Colonic mucosa (tissue), 4 donors: ENCODE measurements at regions not wholly inside any gene's neighbourhood (a gene's known extent, or its start where the extent isn't known, plus 50 kb on each side); places are given as distances from the start of the nearest gene placed in this dataset.

Experiments
- DNase-seq: peaks from one replicate; pipeline ENCODE4 v3.0.0-alpha.2; 2020
- H3K27ac ChIP-seq: fragments of 200-600 bp; one replicate; pipeline ENCODE4 v1.8.0; 2021
- H3K27me3 ChIP-seq: fragments of 200-600 bp; one replicate; pipeline ENCODE4 v1.8.0; 2021
- H3K36me3 ChIP-seq: fragments of 200-600 bp; one replicate; pipeline ENCODE4 v1.8.0; 2021
- H3K4me1 ChIP-seq: fragments of 200-600 bp; one replicate; pipeline ENCODE4 v1.8.0; 2021; ENCODE audit warnings: mild to moderate bottlenecking
- H3K4me3 ChIP-seq: fragments of 200-600 bp; one replicate; pipeline ENCODE4 v1.8.0; 2021
- H3K9ac ChIP-seq, 2 donors: one replicate each; pipeline ENCODE4 v1.7.0; 2013; ENCODE audit warnings: control low read depth in 2 of 2, low read depth in 2 of 2, low read length in 2 of 2
- H3K9me3 ChIP-seq: fragments of 200-600 bp; one replicate; pipeline ENCODE4 v1.8.0; 2021
- intact Hi-C: fragments of 100-400 bp; cut with DNase I; formaldehyde crosslinking; loops from one replicate; pipeline ENCODE4 v1.14.1; 2022
- TF ChIP-seq, protein P1 (sequence below): fragments of 200-600 bp; IDR thresholded peaks from one replicate; pipeline ENCODE4 v1.8.0; 2022; ENCODE audit warnings: antibody characterized with exemption, mild to moderate bottlenecking
- donor health status: healthy.
- donor health status: DM: no; HTN: no; CAD: no.
- donor health status: DM: no; HTN: no; CAD: no.

GRCh38 chr6:9272671-9273070 lies 837.3 kb upstream of the SLC35B3 start:
- Histone ChIP-seq H3K4me1 (no peaks in the 10 kb centered on the region), H3K36me3 (no peaks in the 10 kb centered on the region), H3K27ac (no peak overlapping the region), H3K27me3 (no peaks in the 10 kb centered on the region), H3K4me3 (no peak overlapping the region), H3K9ac (no peak overlapping the region), H3K9me3 (no peaks in the 10 kb centered on the region)
- DNase-seq: no peak
- TF ChIP-seq, protein P1, sequence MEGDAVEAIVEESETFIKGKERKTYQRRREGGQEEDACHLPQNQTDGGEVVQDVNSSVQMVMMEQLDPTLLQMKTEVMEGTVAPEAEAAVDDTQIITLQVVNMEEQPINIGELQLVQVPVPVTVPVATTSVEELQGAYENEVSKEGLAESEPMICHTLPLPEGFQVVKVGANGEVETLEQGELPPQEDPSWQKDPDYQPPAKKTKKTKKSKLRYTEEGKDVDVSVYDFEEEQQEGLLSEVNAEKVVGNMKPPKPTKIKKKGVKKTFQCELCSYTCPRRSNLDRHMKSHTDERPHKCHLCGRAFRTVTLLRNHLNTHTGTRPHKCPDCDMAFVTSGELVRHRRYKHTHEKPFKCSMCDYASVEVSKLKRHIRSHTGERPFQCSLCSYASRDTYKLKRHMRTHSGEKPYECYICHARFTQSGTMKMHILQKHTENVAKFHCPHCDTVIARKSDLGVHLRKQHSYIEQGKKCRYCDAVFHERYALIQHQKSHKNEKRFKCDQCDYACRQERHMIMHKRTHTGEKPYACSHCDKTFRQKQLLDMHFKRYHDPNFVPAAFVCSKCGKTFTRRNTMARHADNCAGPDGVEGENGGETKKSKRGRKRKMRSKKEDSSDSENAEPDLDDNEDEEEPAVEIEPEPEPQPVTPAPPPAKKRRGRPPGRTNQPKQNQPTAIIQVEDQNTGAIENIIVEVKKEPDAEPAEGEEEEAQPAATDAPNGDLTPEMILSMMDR: no peak
- intact Hi-C loops: no loop called here

- TF ChIP-seq, protein P1: no peak
- Histone ChIP-seq H3K9ac (no peak overlapping the region), H3K27ac (no peak overlapping the region), H3K4me1 (no peaks in the 10 kb centered on the region), H3K9me3 (no peaks in the 10 kb centered on the region), H3K4me3 (no peak overlapping the region), H3K36me3 (no peaks in the 10 kb centered on the region), H3K27me3 (no peaks in the 10 kb centered on the region)
- no peak for DNase-seq
- intact Hi-C loops: no loop called here
Observed at GRCh38 chr6:9266741-9267140, 831.4 kb upstream of the SLC35B3 start.

DNA sequence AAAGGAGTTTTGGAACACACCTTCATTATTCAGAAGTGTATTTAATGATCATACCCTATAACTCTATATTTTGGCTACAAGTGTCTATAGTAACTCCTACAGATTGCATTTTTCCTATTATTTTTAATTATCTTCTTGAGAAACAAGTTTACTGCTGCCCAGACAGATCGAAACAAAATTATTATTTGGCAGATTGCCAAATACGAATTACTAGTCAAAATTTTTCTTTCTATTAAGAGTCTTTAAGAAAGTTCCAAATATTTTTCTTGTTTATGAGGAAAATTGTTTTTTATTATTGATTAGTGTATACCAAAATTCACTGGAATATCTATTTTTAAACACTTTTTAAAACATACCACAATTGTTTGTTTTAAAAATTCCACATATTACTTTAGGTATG lies 821.9 kb upstream of the SLC35B3 start:
- H3K9me3 ChIP-seq: no peaks in the 10 kb centered on the region
- no peaks in the 10 kb centered on the region for H3K4me1 ChIP-seq
- DNase-seq: no peak
- TF ChIP-seq, protein P1: no peak
- no peak overlapping the region for H3K4me3 ChIP-seq
- no peaks in the 10 kb centered on the region for H3K36me3 ChIP-seq
- no peak overlapping the region for H3K9ac ChIP-seq
- no peaks in the 10 kb centered on the region for H3K27me3 ChIP-seq
- no peak overlapping the region for H3K27ac ChIP-seq
- intact Hi-C loops: loop anchor here (10.0 kb wide), 1 partner anchor 1168 kb away; no protein-coding TSS in a partner anchor

DNA sequence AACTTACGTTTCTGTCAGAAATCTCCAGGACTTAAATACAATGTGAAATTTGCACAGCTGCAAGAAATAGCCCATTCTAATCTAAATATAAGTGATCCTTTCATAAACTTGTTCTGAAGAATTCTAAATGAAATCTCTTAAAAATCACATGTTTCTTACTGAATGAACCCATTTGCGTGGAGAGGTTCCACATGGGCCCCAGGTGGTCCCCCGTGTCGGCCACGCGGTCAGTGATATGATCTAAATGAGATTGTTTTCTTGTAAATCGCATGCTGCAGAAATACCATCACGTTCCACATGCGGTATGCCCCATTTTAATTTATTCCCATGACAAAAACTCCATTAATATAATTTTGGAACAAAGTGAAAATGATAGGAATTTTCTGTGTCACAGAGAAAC lies 818.9 kb upstream of the SLC35B3 start:
- Histone ChIP-seq H3K27ac (no peak overlapping the region), H3K4me3 (no peak overlapping the region), H3K36me3 (no peaks in the 10 kb centered on the region), H3K9me3 (no peaks in the 10 kb centered on the region), H3K9ac (no peak overlapping the region), H3K4me1 (no peaks in the 10 kb centered on the region), H3K27me3 (no peaks in the 10 kb centered on the region)
- DNase-seq: no peak
- intact Hi-C loops: loop anchor here (10.0 kb wide), 1 partner anchor 1171 kb away; no protein-coding TSS in a partner anchor
- TF ChIP-seq, protein P1: no peak

DNA sequence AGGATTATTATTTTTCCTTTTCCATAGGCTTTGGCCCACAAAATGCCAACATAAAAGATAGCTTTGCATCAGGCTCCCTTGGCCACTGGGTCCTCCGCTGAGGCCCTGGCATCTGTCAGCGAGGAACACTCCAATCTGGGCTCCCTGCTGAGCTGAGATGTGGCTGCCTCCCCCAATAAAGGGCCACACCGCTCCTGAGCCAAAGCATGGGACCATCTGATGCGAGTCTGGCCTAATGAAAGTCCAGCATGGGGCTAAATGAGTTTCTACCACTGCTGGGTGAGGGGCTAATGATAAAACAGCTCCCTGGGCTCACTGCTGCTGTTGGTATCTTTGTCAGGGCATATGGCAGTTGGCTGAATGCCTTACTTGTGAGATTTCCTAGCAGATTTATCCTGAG lies 817.5 kb upstream of the SLC35B3 start:
- no peaks in the 10 kb centered on the region for H3K36me3 ChIP-seq
- no peaks in the 10 kb centered on the region for H3K27me3 ChIP-seq
- no peaks in the 10 kb centered on the region for H3K9me3 ChIP-seq
- H3K4me3 ChIP-seq: no peak overlapping the region
- no peak overlapping the region for H3K9ac ChIP-seq
- TF ChIP-seq, protein P1: no peak
- no peak overlapping the region for H3K27ac ChIP-seq
- intact Hi-C loops: loop anchor here (10.0 kb wide), 1 partner anchor 1172 kb away; no protein-coding TSS in a partner anchor
- no peaks in the 10 kb centered on the region for H3K4me1 ChIP-seq
- DNase-seq: no peak
